SK-N-SH treated with all-trans-retinoic acid at 6 μM for 48 hours (cell line): ENCODE measurements at regions not wholly inside any gene's neighbourhood (a gene's known extent, or its start where the extent isn't known, plus 50 kb on each side); places are given as distances from the start of the nearest gene placed in this dataset.

ENCODE experiments used
- ATAC-seq: fragments of 200-7000 bp; cut with Tn5 transposase; 3 replicates; pipeline ENCODE4 v1.9.1; 2020; ENCODE audit warnings: mild to moderate bottlenecking, moderate library complexity
- ARNTL ChIP-seq: fragments of 450-650 bp; formaldehyde crosslinking; IDR thresholded peaks from 2 replicates; pipeline ENCODE4 v1.5.0; 2020; ENCODE audit warnings: low read depth, mild to moderate bottlenecking, moderate library complexity, borderline replicate concordance
- BACH2 ChIP-seq: fragments of 250-450 bp; sonication (Bioruptor Pico); IDR thresholded peaks from 2 replicates; pipeline ENCODE4 v1.9.0; 2021; ENCODE audit warnings: mild to moderate bottlenecking, borderline replicate concordance
- CREB5 ChIP-seq: fragments of 250-450 bp; sonication (Bioruptor Pico); IDR thresholded peaks from 2 replicates; pipeline ENCODE4 v1.5.1; 2020; ENCODE audit warnings: low read depth, mild to moderate bottlenecking, moderate library complexity
- CSDC2 ChIP-seq: fragments of 250-450 bp; sonication (Bioruptor Pico); IDR thresholded peaks from 2 replicates; pipeline ENCODE4 v1.5.0; 2020; ENCODE audit warnings: mild to moderate bottlenecking, moderate library complexity
- CSRNP3 ChIP-seq: fragments of 250-450 bp; sonication (Bioruptor Pico); IDR thresholded peaks from 2 replicates; pipeline ENCODE4 v1.5.1; 2021; ENCODE audit warnings: mild to moderate bottlenecking, moderate library complexity
- ESRRG ChIP-seq: fragments of 250-450 bp; sonication (Bioruptor Pico); IDR thresholded peaks from 2 replicates; pipeline ENCODE4 v1.6.1; 2021; ENCODE audit warnings: mild to moderate bottlenecking
- GLIS3 ChIP-seq: fragments of 250-450 bp; sonication (Bioruptor Pico); IDR thresholded peaks from 2 replicates; pipeline ENCODE4 v1.5.0; 2020; ENCODE audit warnings: mild to moderate bottlenecking, moderate library complexity
- ISL1 ChIP-seq: fragments of 250-450 bp; sonication (Bioruptor Pico); IDR thresholded peaks from 2 replicates; pipeline ENCODE4 v2.1.2; 2022; ENCODE audit warnings: mild to moderate bottlenecking, moderate library complexity
- OSR1 ChIP-seq: fragments of 250-450 bp; sonication (Bioruptor Pico); IDR thresholded peaks from 2 replicates; pipeline ENCODE4 v1.8.0; 2022; ENCODE audit warnings: moderate library complexity, mild to moderate bottlenecking, inconsistent platforms
- PATZ1 ChIP-seq: fragments of 250-450 bp; sonication (Bioruptor Pico); IDR thresholded peaks from 2 replicates; pipeline ENCODE4 v1.8.0; 2020; ENCODE audit warnings: mild to moderate bottlenecking, moderate library complexity, borderline replicate concordance
- POU6F1 ChIP-seq: fragments of 250-450 bp; sonication (Bioruptor Pico); IDR thresholded peaks from 2 replicates; pipeline ENCODE4 v1.8.0; 2021; ENCODE audit warnings: low read depth, mild to moderate bottlenecking, moderate library complexity, borderline replicate concordance
- RARB ChIP-seq: fragments of 250-450 bp; sonication (Bioruptor Pico); IDR thresholded peaks from 2 replicates; pipeline ENCODE4 v1.8.0; 2021; ENCODE audit warnings: mild to moderate bottlenecking, moderate library complexity
- SNAI2 ChIP-seq: fragments of 250-450 bp; sonication (Bioruptor Pico); IDR thresholded peaks from 2 replicates; pipeline ENCODE4 v1.5.0; 2020; ENCODE audit warnings: mild to moderate bottlenecking, moderate library complexity
- TCF4 ChIP-seq: fragments of 250-450 bp; sonication (Bioruptor Pico); IDR thresholded peaks from 2 replicates; pipeline ENCODE4 v1.8.0; 2021; ENCODE audit warnings: mild to moderate bottlenecking, moderate library complexity, borderline replicate concordance
- TSHZ2 ChIP-seq: fragments of 250-450 bp; sonication (Bioruptor Pico); IDR thresholded peaks from 2 replicates; pipeline ENCODE4 v1.5.0; 2020; ENCODE audit warnings: mild to moderate bottlenecking, moderate library complexity
- ZC3H10 ChIP-seq: fragments of 250-450 bp; sonication (Bioruptor Pico); IDR thresholded peaks from 2 replicates; pipeline ENCODE4 v1.5.1; 2021; ENCODE audit warnings: mild to moderate bottlenecking, moderate library complexity
- ZFP3 ChIP-seq: fragments of 250-450 bp; sonication (Bioruptor Pico); IDR thresholded peaks from 2 replicates; pipeline ENCODE4 v1.5.0; 2020; ENCODE audit warnings: mild to moderate bottlenecking, moderate library complexity
- ZFP30 ChIP-seq: fragments of 450-650 bp; formaldehyde crosslinking; IDR thresholded peaks from 2 replicates; pipeline ENCODE4 v1.5.0; 2022; ENCODE audit warnings: mild to moderate bottlenecking, moderate library complexity
- ZNF565 ChIP-seq: fragments of 450-650 bp; formaldehyde crosslinking; conservative IDR thresholded peaks from 2 replicates; pipeline ENCODE4 v1.5.0; 2020; ENCODE audit warnings: low read depth, mild to moderate bottlenecking, moderate library complexity
- ZNF70 ChIP-seq: fragments of 450-650 bp; formaldehyde crosslinking; IDR thresholded peaks from 2 replicates; pipeline ENCODE4 v1.5.0; 2020; ENCODE audit warnings: mild to moderate bottlenecking, moderate library complexity
- ZNF8 ChIP-seq: fragments of 450-650 bp; formaldehyde crosslinking; IDR thresholded peaks from 2 replicates; pipeline ENCODE4 v1.5.0; 2020; ENCODE audit warnings: mild to moderate bottlenecking, moderate library complexity

- TF ChIP-seq PATZ1 (CRISPR knock-in tag) (no peak), ZC3H10 (CRISPR knock-in tag) (no peak), ZFP30 (CRISPR knock-in tag) (no peak), ZNF70 (CRISPR knock-in tag) (no peak), OSR1 (CRISPR knock-in tag) (no peak), ISL1 (CRISPR knock-in tag) (no peak), SNAI2 (CRISPR knock-in tag) (no peak), ZNF8 (CRISPR knock-in tag) (no peak), TCF4 (CRISPR knock-in tag) (no peak), ARNTL (no peak), GLIS3 (CRISPR knock-in tag) (no peak), ZNF565 (CRISPR knock-in tag) (no peak), BACH2 (no peak), ESRRG (CRISPR knock-in tag) (no peak), ZFP3 (no peak), CSDC2 (no peak), CSRNP3 (CRISPR knock-in tag) (no peak), TSHZ2 (CRISPR knock-in tag) (no peak), RARB (CRISPR knock-in tag) (no peak), POU6F1 (no peak)
- ATAC-seq: no peak
Observed at GRCh38 chr14:99078426-99078825, 193.6 kb downstream of the BCL11B start.

GRCh38 chr14:99079061-99079727 is 192.8 kb downstream of the BCL11B start:
- no peak for ATAC-seq
- TF ChIP-seq RARB (CRISPR knock-in tag): no peak
- no peak for TF ChIP-seq OSR1 (CRISPR knock-in tag)
- TF ChIP-seq CREB5 (CRISPR knock-in tag): no peak
- no peak for TF ChIP-seq ZFP3
- TF ChIP-seq ZC3H10 (CRISPR knock-in tag): no peak
- no peak for TF ChIP-seq PATZ1 (CRISPR knock-in tag)
